Lung (tissue), 11 donors: ENCODE measurements at regions not wholly inside any gene's neighbourhood (a gene's known extent, or its start where the extent isn't known, plus 50 kb on each side); places are given as distances from the start of the nearest gene placed in this dataset.
"Not testable (repeated sequence)": the region's sequence is repeated elsewhere in the genome, so short reads cannot be mapped to it uniquely, and the experiment has no call there.

Source experiments
- ATAC-seq: fragments of 200-7000 bp; cut with Tn5 transposase; one replicate; pipeline ENCODE4 v1.9.1; 2020; ENCODE audit warnings: moderate number of reproducible peaks; ENCODE audit not compliant: insufficient read depth, low FRiP score
- DNase-seq, 3 donors: peaks; one replicate each; pipeline ENCODE4 v3.0.0-alpha.2; 2013 to 2017
- H3K27ac ChIP-seq, 2 donors: one replicate each; pipeline ENCODE4 v1.5.1; 2013; ENCODE audit warnings: mild to moderate bottlenecking in 2 of 2, moderate library complexity in 2 of 2, control low read depth in 1 of 2, inconsistent platforms in 1 of 2, low read depth in 1 of 2, low read length in 1 of 2
- H3K27me3 ChIP-seq, 3 donors: one replicate each; pipeline ENCODE4 v1.5.1; 2013; ENCODE audit warnings: low read length in 2 of 3; ENCODE audit not compliant: control insufficient read depth in 3 of 3, insufficient read depth in 3 of 3
- H3K36me3 ChIP-seq, 4 donors: one replicate each; pipeline ENCODE4 v1.5.1; 2013; ENCODE audit warnings: low read length in 4 of 4, mild to moderate bottlenecking in 1 of 4, moderate library complexity in 1 of 4; ENCODE audit not compliant: control insufficient read depth in 4 of 4, insufficient read depth in 4 of 4
- H3K4me1 ChIP-seq, 5 donors: one replicate each; pipeline ENCODE4 v1.5.1; 2013; ENCODE audit warnings: low read length in 5 of 5, mild to moderate bottlenecking in 2 of 5, moderate library complexity in 1 of 5; ENCODE audit not compliant: control insufficient read depth in 5 of 5, insufficient read depth in 5 of 5
- H3K4me3 ChIP-seq: one replicate; pipeline ENCODE4 v1.5.1; 2013; ENCODE audit warnings: mild to moderate bottlenecking, control low read depth, moderate library complexity
- H3K9ac ChIP-seq, 2 donors: one replicate each; pipeline ENCODE4 v1.5.1; 2013; ENCODE audit warnings: low read length in 2 of 2, control low read depth in 1 of 2; ENCODE audit not compliant: insufficient read depth in 1 of 2
- H3K9me3 ChIP-seq, 4 donors: one replicate each; pipeline ENCODE4 v1.5.1; 2013; ENCODE audit warnings: low read length in 3 of 4, mild to moderate bottlenecking in 1 of 4, moderate library complexity in 1 of 4; ENCODE audit not compliant: control insufficient read depth in 4 of 4, insufficient read depth in 3 of 4
- CTCF ChIP-seq: IDR thresholded peaks from 2 replicates; pipeline ENCODE4 v1.5.1; 2012; ENCODE audit warnings: mild to moderate bottlenecking; ENCODE audit errors: control extremely low read depth, extremely low read depth
- WGBS, 2 donors: extraction: QIAGEN DNeasy Blood & Tissue Kit; methylation state at CpG; one replicate each; pipeline ENCODE4 v1.1.7; 2013; 5-methylcytosine and 5-hydroxymethylcytosine counted together
- donor health status: control.
- donor health status: control.
- donor health status: Bipolar disorder and iron deficiency.
- donor health status: healthy.
- donor health status: DM: yes; HTN: yes; CAD: no.

- H3K36me3 ChIP-seq: no peaks in the 10 kb centered on the region
- WGBS, 2 donors: 55 to 69% methylated on average over 3 of the region's 3 CpGs
- no peak for TF ChIP-seq CTCF
Observed at GRCh38 chr14:54257424-54257823, 139.4 kb upstream of the CDKN3 start.

DNA sequence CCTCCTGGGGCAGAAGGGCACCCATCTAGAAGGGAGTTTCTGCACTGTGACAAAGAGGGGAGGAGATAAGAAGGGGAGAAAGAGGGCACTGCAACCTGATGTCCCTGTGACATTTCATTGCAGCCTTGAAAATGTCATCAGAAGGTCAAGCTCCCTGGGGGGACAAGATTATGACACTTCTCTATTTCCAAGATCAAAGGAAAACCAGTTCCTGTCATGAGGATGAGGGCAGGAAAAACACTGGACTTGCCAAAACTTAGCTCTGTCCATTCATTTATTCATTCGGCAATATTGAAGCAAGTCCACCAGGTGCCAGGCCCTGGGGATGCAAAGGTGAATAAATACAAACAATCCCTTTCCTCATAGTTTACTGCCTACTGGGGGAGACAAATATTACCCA is 138.4 kb upstream of the CDKN3 start:
- TF ChIP-seq CTCF: no peak
- ATAC-seq: no peak

More at GRCh38 chr14:54257424-54257823, 139.4 kb upstream of the CDKN3 start:
- Histone ChIP-seq H3K9me3 (no peaks in the 10 kb centered on the region), H3K4me1 (no peaks in the 10 kb centered on the region), H3K9ac (no peak overlapping the region), H3K27ac (no peak overlapping the region), H3K4me3 (no peak overlapping the region), H3K27me3 (no peaks in the 10 kb centered on the region)
- ATAC-seq (no peak), DNase-seq (no peak)

GRCh38 chr14:54259821-54260220 is 137.0 kb upstream of the CDKN3 start:
- DNase-seq (no peak), ATAC-seq (no peak)
- no peak overlapping the region for H3K27ac ChIP-seq
- TF ChIP-seq CTCF: no peak
- no peaks in the 10 kb centered on the region for H3K9me3 ChIP-seq
- peaks cover 0 to 3% (median 0%) of the 10 kb centered on the region in 5 donors for H3K4me1 ChIP-seq
- H3K36me3 ChIP-seq: no peaks in the 10 kb centered on the region
- H3K9ac ChIP-seq: no peak overlapping the region
- H3K4me3 ChIP-seq: no peak overlapping the region
- H3K27me3 ChIP-seq: no peaks in the 10 kb centered on the region
- 85 to 93% methylated on average over 5 of the region's 5 CpGs for WGBS, 2 donors

More for the DNA sequence above, 138.4 kb upstream of the CDKN3 start:
- no peaks in the 10 kb centered on the region for H3K27me3 ChIP-seq
- DNase-seq: no peak
- peaks cover 0 to under 1% (median 0%) of the 10 kb centered on the region in 5 donors for H3K4me1 ChIP-seq
- H3K9ac ChIP-seq: no peak overlapping the region
- H3K36me3 ChIP-seq: no peaks in the 10 kb centered on the region
- H3K9me3 ChIP-seq: no peaks in the 10 kb centered on the region
- H3K27ac ChIP-seq: no peak overlapping the region
- H3K4me3 ChIP-seq: no peak overlapping the region
- WGBS, 2 donors: 82 to 91% methylated on average over 1 of the region's 1 CpG

- H3K27me3 ChIP-seq: no peaks in the 10 kb centered on the region
- H3K9me3 ChIP-seq: no peaks in the 10 kb centered on the region
- no peaks in the 10 kb centered on the region for H3K36me3 ChIP-seq
- no peak overlapping the region for H3K9ac ChIP-seq
- H3K4me3 ChIP-seq: no peak overlapping the region
- no peak for TF ChIP-seq CTCF
- 86% methylated on average over 7 of the region's 7 CpGs for WGBS, 2 donors
- DNase-seq (no peak), ATAC-seq (no peak)
- no peak overlapping the region for H3K27ac ChIP-seq
- peaks cover 0 to 3% (median 0%) of the 10 kb centered on the region in 5 donors for H3K4me1 ChIP-seq
Observed at GRCh38 chr14:54261283-54261682, 135.5 kb upstream of the CDKN3 start.

DNA sequence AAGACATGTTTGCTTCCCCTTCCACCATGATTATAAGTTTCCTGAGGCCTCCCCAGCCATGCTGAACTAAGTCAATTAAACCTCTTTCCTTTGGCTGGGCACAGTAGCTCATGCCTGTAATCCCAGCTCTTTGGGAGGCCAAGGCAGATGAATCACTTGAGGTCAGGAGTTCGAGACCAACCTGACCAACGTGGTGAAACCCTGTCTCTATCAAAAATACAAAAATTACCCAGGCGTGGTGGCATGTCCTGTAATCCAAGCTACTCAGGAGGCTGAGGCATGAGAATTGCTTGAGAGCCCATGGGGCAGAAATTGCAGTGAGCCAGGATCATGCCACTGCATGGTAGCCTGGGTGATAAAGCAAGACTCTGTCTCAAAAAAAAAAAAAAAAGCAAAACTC is 130.2 kb upstream of the CDKN3 start:
- H3K36me3 ChIP-seq, DNase-seq: not testable (repeated sequence)

More for the DNA sequence above, 130.2 kb upstream of the CDKN3 start:
- not testable (repeated sequence) for H3K27me3 ChIP-seq, H3K4me1 ChIP-seq, ATAC-seq, H3K9ac ChIP-seq, H3K9me3 ChIP-seq, H3K4me3 ChIP-seq, H3K27ac ChIP-seq
- WGBS, 2 donors: 89 to 92% methylated on average over 3 of the region's 3 CpGs
